IMR-90 (cell line): ENCODE measurements at regions not wholly inside any gene's neighbourhood (a gene's known extent, or its start where the extent isn't known, plus 50 kb on each side); places are given as distances from the start of the nearest gene placed in this dataset.

Experiments used
- ATAC-seq: fragments of 200-7000 bp; cut with Tn5 transposase; 2 replicates; pipeline ENCODE4 v1.9.1; 2020; ENCODE audit warnings: low read depth, mild to moderate bottlenecking, moderate library complexity
- BruUV-seq: library from RNA; stranded (reverse); fragments of 400-500 nt; replicated peaks from 2 replicates; lab custom pipeline; 2021; lab: Mats Ljungman, UMichigan
- CTCF ChIA-PET: fragments of 300-600 bp; formaldehyde crosslinking; extraction: SDS; loops from one replicate; lab custom pipeline; 2021; ENCODE audit warnings: antibody characterized with exemption; lab: Yijun Ruan, JAX
- POLR2A ChIA-PET: fragments of 300-600 bp; sonication (Branson Sonifier 250); formaldehyde crosslinking; loops from one replicate; lab custom pipeline; 2022; ENCODE audit warnings: antibody characterized with exemption; ENCODE audit not compliant: unreplicated experiment; lab: Charles Lee
- DNase-seq: peaks from one replicate; pipeline ENCODE4 v3.0.0; 2013
- H2AFZ ChIP-seq: replicated peaks from 2 replicates; pipeline ENCODE3; 2013; ENCODE audit warnings: low read length, mild to moderate bottlenecking; ENCODE audit not compliant: poor library complexity
- H2AK5ac ChIP-seq: 2 replicates; pipeline ENCODE4 v1.6.1; 2013; ENCODE audit warnings: low read depth, low read length, inconsistent platforms
- H2AK9ac ChIP-seq: replicated peaks from 2 replicates; pipeline ENCODE3; 2013; ENCODE audit warnings: mild to moderate bottlenecking, low read depth, low read length, moderate library complexity; ENCODE audit not compliant: poor library complexity
- H2BK120ac ChIP-seq: 2 replicates; pipeline ENCODE4 v1.6.1; 2013; ENCODE audit warnings: low read depth, low read length, inconsistent platforms
- H2BK15ac ChIP-seq: 3 replicates; pipeline ENCODE4 v1.6.1; 2013; ENCODE audit warnings: low read depth, low read length, inconsistent platforms
- H2BK20ac ChIP-seq: 2 replicates; pipeline ENCODE4 v1.6.1; 2013; ENCODE audit warnings: low read depth, mild to moderate bottlenecking, inconsistent platforms, low read length, moderate library complexity
- H2BK5ac ChIP-seq: 2 replicates; pipeline ENCODE4 v1.6.1; 2013; ENCODE audit warnings: mild to moderate bottlenecking, low read depth, low read length, inconsistent platforms; ENCODE audit not compliant: poor library complexity, severe bottlenecking
- H3K14ac ChIP-seq: replicated peaks from 2 replicates; pipeline ENCODE4 v1.6.1; 2013; ENCODE audit warnings: low read depth, low read length, inconsistent platforms
- H3K18ac ChIP-seq: 2 replicates; pipeline ENCODE4 v1.6.1; 2013; ENCODE audit warnings: low read depth, low read length, control low read depth
- H3K23ac ChIP-seq: 2 replicates; pipeline ENCODE4 v1.6.1; 2013; ENCODE audit warnings: low read depth, low read length, inconsistent platforms
- H3K27ac ChIP-seq: 2 replicates; pipeline ENCODE4 v1.5.1; 2013; ENCODE audit warnings: mild to moderate bottlenecking, control low read depth, low read length; ENCODE audit not compliant: insufficient read depth
- H3K27me3 ChIP-seq: 2 replicates; pipeline ENCODE4 v1.6.1; 2013; ENCODE audit warnings: low read length; ENCODE audit not compliant: control insufficient read depth, insufficient read depth
- H3K36me3 ChIP-seq: 2 replicates; pipeline ENCODE4 v1.6.1; 2013; ENCODE audit warnings: low read length, mixed read lengths; ENCODE audit not compliant: control insufficient read depth, insufficient read depth
- H3K4ac ChIP-seq: 2 replicates; pipeline ENCODE4 v1.6.1; 2013; ENCODE audit warnings: low read depth, low read length, inconsistent platforms
- H3K4me1 ChIP-seq: 2 replicates; pipeline ENCODE4 v1.6.1; 2013; ENCODE audit warnings: low read length, mixed read lengths; ENCODE audit not compliant: control insufficient read depth, insufficient read depth
- H3K4me2 ChIP-seq: 2 replicates; pipeline ENCODE4 v1.6.1; 2013; ENCODE audit warnings: low read depth, mild to moderate bottlenecking, control low read depth, low read length, moderate library complexity
- H3K4me3 ChIP-seq: 2 replicates; pipeline ENCODE4 v1.5.1; 2013; ENCODE audit warnings: low read depth, mild to moderate bottlenecking, control low read depth, low read length, moderate library complexity; ENCODE audit not compliant: insufficient read depth
- H3K56ac ChIP-seq: 2 replicates; pipeline ENCODE4 v1.6.1; 2013; ENCODE audit warnings: low read length, inconsistent platforms; ENCODE audit not compliant: insufficient read depth; ENCODE audit errors: extremely low read depth
- H3K79me1 ChIP-seq, 2 experiments: 2 replicates each; pipeline ENCODE4 v1.6.1; 2013; ENCODE audit warnings: low read length in 2 of 2, inconsistent platforms in 1 of 2, low read depth in 1 of 2
- H3K9ac ChIP-seq: 2 replicates; pipeline ENCODE4 v1.6.1; 2013; ENCODE audit warnings: low read depth, low read length, control low read depth
- H3K9me1 ChIP-seq: 2 replicates; pipeline ENCODE4 v1.6.1; 2013; ENCODE audit warnings: low read length, inconsistent platforms; ENCODE audit not compliant: insufficient read depth
- H3K9me3 ChIP-seq: 2 replicates; pipeline ENCODE4 v1.6.1; 2013; ENCODE audit warnings: low read length; ENCODE audit not compliant: control insufficient read depth, insufficient read depth
- H4K20me1 ChIP-seq: 2 replicates; pipeline ENCODE4 v1.6.1; 2013; ENCODE audit warnings: low read length, inconsistent platforms; ENCODE audit not compliant: insufficient read depth
- H4K5ac ChIP-seq: 2 replicates; pipeline ENCODE4 v1.6.1; 2013; ENCODE audit warnings: mild to moderate bottlenecking, low read depth, low read length, control low read depth
- H4K8ac ChIP-seq, 2 experiments: 2 replicates each; pipeline ENCODE4 v1.6.1; 2013; ENCODE audit warnings: low read depth in 2 of 2, low read length in 2 of 2, control low read depth in 1 of 2, inconsistent platforms in 1 of 2
- H4K91ac ChIP-seq: 2 replicates; pipeline ENCODE4 v1.6.1; 2013; ENCODE audit warnings: low read depth, low read length, inconsistent platforms; ENCODE audit not compliant: insufficient read depth
- CTCF ChIP-seq: conservative IDR thresholded peaks from 2 replicates; pipeline ENCODE4 v1.5.1; 2012; ENCODE audit warnings: mild to moderate bottlenecking, low read depth, low read length, improper control_type of control experiment
- MAFK ChIP-seq: IDR thresholded peaks from 2 replicates; pipeline ENCODE4 v1.6.1; 2012; ENCODE audit warnings: low read depth, low read length, improper control_type of control experiment
- dilution Hi-C: fragments of 300-500 bp; cut with HindIII; formaldehyde crosslinking; loops from one replicate; pipeline ENCODE4 v1.14.3; 2018; ENCODE audit warnings: low sequenced_read_pairs; ENCODE audit not compliant: unreplicated experiment
- in situ Hi-C: fragments of 300-500 bp; cut with MboI; formaldehyde crosslinking; loops from 3 replicates; pipeline ENCODE4 v1.14.3; 2019; ENCODE audit warnings: low sequenced_read_pairs, inconsistent platforms, mixed read lengths
- intact Hi-C: fragments of 100-400 bp; cut with micrococcal nuclease; formaldehyde crosslinking; loops from 2 replicates; pipeline ENCODE4 v1.10.0; 2022

DNA sequence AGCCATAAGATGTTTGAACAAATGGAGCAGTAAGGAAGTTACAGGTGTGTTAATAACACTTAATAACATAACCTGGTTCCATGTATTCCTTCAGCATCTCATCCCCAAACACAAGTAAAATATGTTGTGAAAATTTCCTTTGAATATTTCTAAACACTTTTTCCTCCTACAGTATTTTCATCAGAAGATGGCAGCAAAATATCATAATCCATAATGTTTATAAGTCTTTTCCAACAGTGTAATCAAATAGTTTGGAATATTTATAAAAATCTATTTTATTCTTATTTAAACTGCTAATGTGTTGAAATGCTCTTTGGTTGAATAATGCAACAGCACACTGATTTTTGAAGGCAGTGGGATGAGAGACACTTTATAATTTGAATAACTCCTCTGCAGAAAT lies 1020.5 kb downstream of the OTOL1 start:
- no peaks in the 10 kb centered on the region for H3K27me3 ChIP-seq
- H2BK5ac ChIP-seq, result no peak overlapping the region
- H3K36me3 ChIP-seq, result no peaks in the 10 kb centered on the region
- H3K9me1 ChIP-seq, result no peaks in the 10 kb centered on the region
- H2AK5ac ChIP-seq, result no peak overlapping the region
- no peak overlapping the region for H3K23ac ChIP-seq
- ATAC-seq, result no peak
- H3K14ac ChIP-seq, result no peak overlapping the region
- TF ChIP-seq CTCF, result peak; percentile 24; the same call in 1 of the 2 replicates
- no peak for TF ChIP-seq MAFK
- no peak overlapping the region for H3K18ac ChIP-seq
- H2BK20ac ChIP-seq, result no peak overlapping the region
- H2BK120ac ChIP-seq, result no peak overlapping the region
- in situ Hi-C loops, result no loop called here
- no TSS peak for BruUV-seq
- DNase-seq, result no peak
- dilution Hi-C loops, result no loop called here
- H2AK9ac ChIP-seq, result no peak overlapping the region
- H4K91ac ChIP-seq, result no peak overlapping the region
- no peaks in the 10 kb centered on the region for H4K20me1 ChIP-seq
- no peak overlapping the region for H4K8ac ChIP-seq
- H3K4me3 ChIP-seq, result no peak overlapping the region
- H2BK15ac ChIP-seq, result no peak overlapping the region
- no peak overlapping the region for H3K4me2 ChIP-seq
- ChIA-PET CTCF (no interaction called here), POLR2A (no interaction called here)
- no peak overlapping the region for H2AFZ ChIP-seq
- H3K56ac ChIP-seq, result no peak overlapping the region
- H3K27ac ChIP-seq, result no peak overlapping the region
- intact Hi-C loops, result loop anchor here (10.0 kb wide), 1 partner anchor 152 kb away; no protein-coding TSS in a partner anchor
- no peaks in the 10 kb centered on the region for H3K4me1 ChIP-seq
- H3K4ac ChIP-seq, result no peak overlapping the region
- no peaks in the 10 kb centered on the region for H3K79me1 ChIP-seq
- H3K9ac ChIP-seq, result no peak overlapping the region
- H3K9me3 ChIP-seq, result no peaks in the 10 kb centered on the region
- no peak overlapping the region for H4K5ac ChIP-seq
